Prostate gland (tissue), 2 donors: ENCODE measurements at regions not wholly inside any gene's neighbourhood (a gene's known extent, or its start where the extent isn't known, plus 50 kb on each side); places are given as distances from the start of the nearest gene placed in this dataset.

Experiments
- CTCF ChIP-seq, 4 experiments: fragments of 200-600 bp in 2 of 4; fragments of 450-650 bp in 2 of 4; sonication (generic) in 2 of 4; IDR thresholded peaks; 1 replicate in 3 of 4; 2 replicates in 1 of 4; pipeline ENCODE4 v1.5.1; 2016 to 2019; ENCODE audit warnings: antibody characterized with exemption in 4 of 4, mild to moderate bottlenecking in 2 of 4, moderate library complexity in 2 of 4
- POLR2A ChIP-seq: fragments of 450-650 bp; IDR thresholded peaks from one replicate; pipeline ENCODE4 v1.6.1; 2016; ENCODE audit warnings: antibody characterized with exemption, mild to moderate bottlenecking

- TF ChIP-seq CTCF (IDR thresholded peaks at IDR 0.05) (no peak), POLR2A (no peak)
Measured at GRCh38 chr5:68861099-68861498, 232.7 kb upstream of the SLC30A5 start.
